ENCODE measurements at regions not wholly inside any gene's neighbourhood (a gene's known extent, or its start where the extent isn't known, plus 50 kb on each side); places are given as distances from the start of the nearest gene placed in this dataset.
A peak's percentile ranks its signal among the peaks of the same experiment; 100 is the strongest.

DNA sequence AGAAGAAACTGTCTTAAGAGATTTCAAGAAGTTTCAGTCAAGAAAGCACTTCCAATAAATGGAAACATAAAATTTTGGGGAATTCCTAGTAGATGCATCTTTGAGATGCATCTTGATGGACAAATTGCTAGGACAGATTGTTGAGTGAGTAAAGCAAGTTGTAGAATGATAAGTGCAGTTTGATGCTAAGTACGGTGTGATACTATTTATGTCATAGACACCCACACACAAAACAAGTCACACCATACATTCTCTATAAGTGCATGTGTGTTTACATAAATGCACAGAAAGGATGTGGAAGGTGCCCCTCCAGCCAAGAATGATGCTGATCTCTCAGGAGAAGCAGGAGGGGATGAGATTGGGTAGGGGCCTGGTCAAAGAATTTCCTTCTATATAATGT is 375.7 kb downstream of the FOXO1 start:
- no peak for DNase-seq (ENCODE audit: low read depth in 2 of 2)

DNA sequence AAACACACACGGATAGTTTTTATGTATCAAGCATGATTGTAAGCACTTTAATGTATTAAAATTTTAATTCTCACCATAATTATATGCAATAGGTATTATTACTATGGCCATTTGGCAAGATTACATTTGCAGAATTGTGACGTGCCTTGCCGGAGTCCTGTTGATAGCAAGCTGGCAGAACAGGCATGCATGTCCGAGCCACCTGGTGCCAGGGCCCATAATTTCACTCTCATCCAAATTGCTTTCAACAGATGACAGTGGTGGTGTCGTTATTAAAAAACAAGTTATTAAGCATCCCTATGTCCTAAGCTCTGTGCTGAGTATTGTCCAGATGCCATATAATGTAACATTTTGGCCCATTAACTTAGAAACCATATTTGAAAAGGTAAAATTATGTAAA is 374.3 kb downstream of the FOXO1 start:
- no peak for DNase-seq (ENCODE audit: low read depth in 2 of 2)

DNA sequence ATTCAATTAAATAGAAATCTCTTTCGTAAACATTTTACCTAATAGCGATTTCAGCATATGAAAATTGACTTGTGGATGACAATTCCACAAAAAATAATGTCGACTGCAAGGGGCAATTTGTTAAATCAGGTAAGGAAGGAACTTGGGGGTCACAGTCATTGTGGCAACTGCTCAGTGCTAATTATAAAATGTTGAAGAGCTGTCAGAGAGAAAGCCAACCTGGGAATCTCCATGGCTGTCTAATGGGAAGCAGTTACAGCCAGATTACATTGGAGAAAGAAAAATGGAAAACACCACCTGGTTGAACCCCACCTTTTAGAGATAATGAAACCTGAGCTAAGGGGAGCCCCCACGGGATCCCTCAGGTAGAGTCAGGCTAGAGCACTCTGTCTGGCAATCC is 373.9 kb downstream of the FOXO1 start:
- DNase-seq (ENCODE audit: low read depth in 2 of 2) = no peak

DNA sequence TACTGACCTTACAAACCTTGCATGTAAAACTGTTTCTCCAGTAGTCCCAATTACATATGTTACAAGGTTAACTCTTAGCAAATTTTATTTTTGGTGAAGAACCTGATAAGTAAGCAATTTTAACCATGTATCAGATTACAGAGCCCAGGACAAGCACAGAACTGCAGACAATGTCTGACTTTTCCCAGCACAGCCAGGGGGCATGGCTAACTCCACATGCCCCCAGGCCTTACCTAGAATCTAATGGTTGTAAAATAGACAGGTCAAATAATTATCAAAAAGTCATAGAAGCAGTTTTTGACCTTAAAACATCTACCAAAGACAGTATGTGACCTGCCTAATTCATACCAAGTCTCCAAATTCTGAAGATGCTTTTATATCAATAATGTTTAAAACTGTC is 364.1 kb downstream of the FOXO1 start:
- no peak for DNase-seq (ENCODE audit: low read depth in 2 of 2)

DNA sequence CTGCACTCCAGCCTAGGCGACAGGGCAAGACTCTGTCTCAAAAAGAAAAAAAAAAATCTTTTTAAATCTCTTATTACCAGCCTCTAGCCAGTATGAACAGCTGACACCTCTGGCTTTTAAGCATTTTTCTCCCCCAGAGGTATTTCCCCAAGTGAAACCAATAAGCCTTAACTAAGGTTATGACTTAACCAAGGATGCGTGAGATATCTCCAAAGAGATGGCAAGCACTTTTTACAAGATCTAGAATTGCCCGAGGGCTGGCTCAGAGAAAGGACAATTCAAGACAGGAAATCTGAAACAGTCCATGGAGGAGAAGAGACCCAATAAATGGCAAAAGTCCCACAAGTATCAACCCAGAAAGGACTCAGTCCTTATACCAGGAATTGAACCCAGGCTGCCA is 362.1 kb downstream of the FOXO1 start:
- no peak for DNase-seq (ENCODE audit: low read depth in 2 of 2)

DNA sequence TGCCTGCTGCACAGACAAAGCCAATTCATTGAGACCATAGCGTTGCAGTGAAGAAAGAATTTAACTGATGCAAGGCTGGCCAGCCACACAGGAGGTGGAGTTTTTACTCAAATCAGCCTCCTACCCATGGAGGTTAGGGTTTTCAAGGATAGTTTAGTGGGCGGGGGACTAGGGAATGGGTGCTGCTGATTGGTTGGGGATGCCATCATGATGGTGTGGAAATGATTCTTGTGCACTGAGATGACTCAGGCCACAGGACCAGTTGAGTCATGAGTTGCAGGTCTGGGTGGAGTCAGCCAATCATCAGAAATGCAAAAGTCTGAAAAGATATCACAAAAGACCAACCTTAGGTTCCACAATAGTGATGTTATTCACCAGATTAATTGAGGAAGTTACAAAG is 359.6 kb downstream of the FOXO1 start:
- DNase-seq (ENCODE audit: low read depth in 2 of 2) = peak in 1 of 2 donors; percentile 31

DNA sequence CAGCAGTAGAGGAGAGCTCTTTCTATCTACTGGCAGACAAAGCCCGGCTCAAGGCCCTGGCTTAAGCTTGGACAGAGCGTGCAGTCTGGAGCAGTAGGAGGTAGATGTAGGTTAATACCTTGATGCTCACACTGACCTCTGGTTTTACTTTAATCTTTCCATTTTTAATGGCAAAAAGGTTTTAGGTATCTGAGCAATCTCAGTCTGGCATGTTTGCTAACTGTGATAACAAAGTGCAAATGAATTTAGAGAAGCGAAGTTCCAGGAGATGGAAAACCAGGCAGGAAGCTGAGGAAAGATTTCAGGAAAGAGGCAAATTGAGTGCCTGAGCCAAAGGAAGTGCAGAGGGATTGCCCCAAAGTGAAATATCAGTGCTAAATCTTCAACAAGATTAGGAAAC is 356.6 kb downstream of the FOXO1 start:
- DNase-seq (ENCODE audit: low read depth in 2 of 2) = no peak

DNA sequence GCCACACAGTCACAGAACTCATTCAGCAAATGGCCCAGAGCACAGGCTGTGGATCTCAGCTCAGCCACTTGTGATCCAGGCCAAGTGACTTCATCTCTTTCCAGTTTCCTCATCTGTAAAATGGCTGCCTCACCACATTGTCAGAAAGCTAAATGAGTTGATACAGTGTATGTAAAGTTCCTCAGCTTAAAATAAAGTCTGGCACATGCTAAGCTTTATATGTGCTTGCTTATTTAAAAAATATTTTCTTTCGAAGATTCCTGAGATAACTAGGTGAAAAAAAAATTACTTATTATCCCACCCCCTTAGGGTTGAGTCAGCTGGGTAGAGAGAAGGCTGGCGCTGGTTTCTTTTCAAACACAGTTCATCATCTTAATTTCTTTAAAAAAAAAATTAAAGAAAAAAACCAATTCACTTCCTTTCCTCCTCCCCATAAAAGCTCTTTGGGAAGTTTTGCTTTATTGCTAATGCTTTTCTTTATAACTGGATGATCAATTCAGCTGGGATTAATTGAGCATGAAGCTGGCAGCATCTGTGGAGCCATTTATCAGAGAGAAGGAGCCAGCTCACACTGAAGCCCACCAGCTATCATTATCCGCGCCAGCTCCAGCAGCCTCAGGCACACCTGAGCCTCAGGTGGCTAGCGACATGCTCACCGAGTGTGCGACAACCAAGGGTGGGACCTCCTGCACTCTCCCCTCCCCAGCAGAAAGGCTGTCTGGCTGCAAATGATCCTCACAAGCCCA is 354.9 kb downstream of the FOXO1 start:
- DNase-seq (ENCODE audit: low read depth in 2 of 2) = no peak

DNA sequence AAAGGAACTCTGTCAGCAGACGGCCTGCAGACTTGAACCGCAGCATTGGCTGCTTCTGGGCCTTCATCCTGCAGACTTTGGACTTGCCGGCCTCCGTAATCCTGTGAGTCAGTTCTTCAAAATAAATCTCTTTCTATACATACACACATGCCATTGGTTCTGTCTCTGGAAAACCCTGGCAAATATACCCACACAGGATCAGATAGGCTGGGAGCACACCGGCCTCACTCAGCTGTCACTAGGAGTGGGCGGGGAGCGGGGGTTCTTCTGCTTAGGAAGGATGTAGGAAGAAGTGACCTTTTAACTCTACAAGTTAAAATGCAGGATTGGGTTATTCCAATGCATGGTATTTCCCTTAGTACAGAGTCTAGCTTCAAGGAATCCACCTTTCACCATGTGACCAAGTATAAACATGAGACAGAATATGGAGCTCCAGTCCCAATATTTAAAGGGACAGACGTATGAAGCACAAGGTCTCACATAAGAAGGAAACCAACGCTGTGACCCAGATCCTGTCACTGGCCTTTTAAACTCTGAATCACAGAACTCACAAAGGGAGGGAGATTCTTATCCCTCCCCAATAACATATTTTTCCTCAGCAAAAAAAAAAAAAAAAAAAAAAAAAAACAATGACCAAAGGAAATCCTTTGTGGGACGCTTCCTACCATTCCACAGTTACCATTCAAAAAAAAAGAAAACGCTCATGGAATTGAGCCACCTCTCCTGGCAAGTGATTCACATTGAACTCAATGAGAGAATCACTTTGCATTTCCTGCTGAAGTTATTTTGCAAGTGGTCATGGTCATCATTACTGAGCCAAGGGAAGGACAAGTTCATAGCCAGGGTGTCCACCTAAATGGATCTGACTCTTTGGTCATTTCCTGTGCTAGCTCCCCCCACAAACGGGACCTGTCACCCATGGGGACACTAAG is 352.9 kb downstream of the FOXO1 start:
- DNase-seq (ENCODE audit: low read depth in 2 of 2) = no peak

DNA sequence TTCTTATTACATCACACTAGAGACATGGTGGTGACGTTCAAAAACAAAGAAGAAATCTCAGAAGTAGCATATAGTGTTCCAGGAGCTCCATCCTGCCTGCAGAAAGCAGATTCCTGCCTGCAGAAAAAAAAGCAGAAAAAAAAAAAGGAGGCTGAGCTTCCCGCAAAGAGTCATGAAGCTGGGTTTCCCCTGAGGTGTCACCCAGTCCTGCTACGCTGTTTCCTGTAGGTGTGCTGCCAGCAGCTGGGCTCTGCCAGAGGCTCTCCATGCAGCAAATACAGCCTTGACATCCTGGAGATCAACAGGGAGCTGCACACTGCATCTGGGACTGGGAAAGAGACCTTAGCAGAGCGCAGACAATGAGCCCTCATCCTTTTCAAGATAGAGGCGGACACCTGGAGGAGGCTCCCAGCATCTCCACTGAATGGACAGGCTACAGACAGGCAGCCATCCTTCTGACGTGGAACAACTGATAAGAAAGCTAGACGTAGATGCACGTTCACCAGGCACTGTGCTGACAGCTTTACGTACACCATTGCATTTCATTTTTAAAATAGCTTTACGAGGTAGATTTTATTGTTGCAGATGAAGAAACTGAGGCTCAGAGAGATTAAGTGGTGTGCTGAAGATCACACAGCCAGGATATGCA is 350.9 kb downstream of the FOXO1 start:
- DNase-seq (ENCODE audit: low read depth in 2 of 2) = peak in 1 of 2 donors; percentile 28

DNA sequence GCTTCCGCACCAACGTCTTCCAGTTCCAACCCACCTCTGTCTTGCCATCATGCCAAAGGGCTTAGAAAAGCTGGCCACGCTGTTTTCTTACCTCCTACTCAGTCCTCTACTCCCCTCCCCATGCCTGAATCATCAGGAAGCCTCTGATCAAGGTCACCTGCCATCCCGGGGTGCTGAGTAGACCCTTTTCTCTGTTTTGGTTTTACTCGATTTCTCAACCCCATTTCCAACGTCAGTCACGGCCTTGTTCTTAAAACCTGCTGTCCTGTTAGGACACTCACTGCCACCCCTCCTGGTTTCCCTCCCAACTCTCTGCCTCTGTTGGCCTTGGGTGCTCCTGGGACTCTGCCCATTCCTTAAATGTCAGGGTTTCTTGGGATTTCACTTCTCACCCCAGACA is 350.1 kb downstream of the FOXO1 start:
- DNase-seq (ENCODE audit: low read depth in 2 of 2) = peak in 1 of 2 donors; percentile 28

DNA sequence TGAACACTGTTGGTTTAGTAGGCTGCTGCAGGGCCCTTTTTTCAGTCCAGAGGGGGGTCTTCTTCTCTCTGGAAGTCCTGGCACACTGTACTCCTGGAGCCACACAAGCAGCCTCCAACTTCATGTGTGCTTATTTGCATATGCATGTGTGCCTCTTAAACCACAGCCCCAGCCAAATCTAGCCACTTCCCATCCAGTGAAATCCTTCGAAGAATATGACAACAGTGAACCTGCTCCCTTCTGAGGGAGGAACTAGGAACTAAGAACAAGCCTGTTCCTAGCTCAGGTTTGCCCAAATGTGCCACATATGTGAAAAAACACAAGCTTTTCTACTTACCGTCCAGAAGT is 348.5 kb downstream of the FOXO1 start:
- no peak for DNase-seq (ENCODE audit: low read depth in 2 of 2)

DNA sequence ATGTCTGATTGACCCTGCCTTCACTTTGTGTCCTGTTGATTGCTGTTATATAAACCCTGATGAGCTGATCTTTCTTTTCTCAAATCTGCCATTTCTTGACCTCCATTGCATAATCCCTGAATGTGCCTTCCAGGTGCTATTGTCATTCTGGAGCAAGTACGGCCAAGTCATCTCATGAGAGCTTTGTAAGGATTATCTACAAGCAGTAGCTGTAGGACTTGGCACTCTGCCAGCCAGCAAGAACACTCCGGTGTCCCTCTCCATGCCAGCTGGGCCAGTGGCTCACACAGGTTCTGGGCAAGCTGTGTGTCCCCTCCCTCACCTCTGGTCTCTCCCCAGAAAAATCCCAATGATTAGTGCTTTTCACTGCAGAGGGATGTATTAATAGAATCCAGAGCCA is 348.1 kb downstream of the FOXO1 start:
- DNase-seq (ENCODE audit: low read depth in 2 of 2) = no peak

DNA sequence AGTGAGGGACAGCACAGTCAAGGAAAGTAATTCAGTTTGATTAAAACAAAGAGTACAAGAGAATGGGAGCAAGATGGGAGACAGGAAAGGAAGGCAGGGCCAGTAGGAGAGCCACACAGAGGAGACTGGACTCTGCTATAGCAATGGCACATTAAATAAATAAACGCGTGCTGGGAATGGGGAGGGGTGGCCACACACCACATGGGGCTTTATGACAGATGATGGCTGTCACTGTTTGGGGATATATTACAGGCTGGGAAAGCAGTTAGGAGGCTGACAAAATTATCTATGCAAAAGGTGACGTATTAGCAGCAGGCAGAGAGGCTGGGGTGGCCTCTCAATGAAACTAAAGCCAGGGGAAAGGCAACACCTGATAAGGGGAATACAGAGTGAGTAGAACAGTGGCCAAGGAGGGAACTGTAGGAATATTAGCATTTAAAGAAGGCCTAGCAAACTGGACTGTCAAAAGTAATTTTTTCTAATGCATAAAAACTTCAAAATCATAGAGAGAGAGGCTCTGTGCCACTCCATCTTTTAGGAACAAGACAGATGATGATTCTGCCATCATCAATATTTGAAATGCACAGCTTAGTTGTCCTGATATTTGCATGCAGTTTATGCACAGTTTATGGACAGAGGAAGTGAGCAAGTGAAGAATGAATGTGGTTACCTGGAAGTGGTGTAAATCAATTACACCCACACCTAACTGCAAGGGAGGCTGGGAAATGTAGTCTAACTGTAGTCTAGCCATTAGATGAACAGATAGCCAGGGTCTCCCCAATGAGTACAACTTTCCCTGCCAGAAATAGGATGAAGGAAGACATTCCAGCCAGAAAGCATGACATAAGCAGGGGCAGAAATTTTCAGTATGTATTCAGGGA is 346.5 kb downstream of the FOXO1 start:
- no peak for DNase-seq (ENCODE audit: low read depth in 2 of 2)

DNA sequence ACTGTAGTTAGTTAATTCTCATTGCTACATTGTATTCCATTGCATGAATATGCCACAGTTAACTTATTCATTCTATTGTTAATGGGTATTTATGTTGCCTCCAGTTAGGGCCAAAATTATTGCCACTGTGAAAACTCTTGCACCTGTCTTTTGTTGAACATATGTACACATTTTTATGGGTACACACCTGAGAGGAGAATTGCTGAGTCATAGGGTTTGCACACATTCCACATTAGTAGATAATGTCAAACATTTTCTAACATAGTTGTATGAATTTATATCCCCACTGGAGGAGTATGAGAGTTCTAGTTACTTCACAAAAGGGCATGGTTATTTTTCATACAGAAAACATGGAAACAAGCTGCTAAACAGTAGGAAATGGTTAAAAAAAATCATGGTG is 338.4 kb downstream of the FOXO1 start:
- DNase-seq (ENCODE audit: low read depth in 2 of 2) = no peak

DNA sequence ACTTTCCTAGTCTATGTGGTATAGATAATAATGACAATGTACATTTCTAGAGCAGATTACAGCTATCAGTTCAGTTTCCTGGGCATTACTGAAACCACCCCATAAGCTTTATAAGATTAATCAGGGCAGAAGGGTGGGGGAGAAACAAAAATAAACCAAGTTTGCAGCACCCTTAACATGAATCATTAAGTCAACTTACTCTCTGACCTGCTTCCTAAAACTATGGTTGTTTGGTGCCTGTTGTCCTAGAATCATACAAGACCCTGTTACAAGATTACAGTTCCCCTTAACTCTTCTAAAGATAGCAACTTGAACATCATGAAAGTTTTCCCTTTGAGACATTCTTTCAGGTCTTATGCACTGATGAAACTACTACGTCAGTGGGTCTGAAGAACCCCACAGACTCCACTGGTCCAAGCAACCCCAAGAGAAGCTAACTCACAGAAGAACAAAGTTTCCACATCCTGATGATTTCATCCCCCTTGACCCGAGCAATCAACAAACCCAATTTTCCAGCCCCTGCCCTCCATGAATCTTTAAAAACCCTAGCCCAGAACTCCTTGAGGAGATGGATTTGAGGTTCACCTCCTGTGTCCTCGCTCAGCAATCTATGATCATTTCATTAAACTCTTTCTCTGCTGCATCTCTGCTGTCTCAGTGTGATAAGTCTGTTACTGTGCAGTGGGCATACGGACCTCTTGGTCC is 336.5 kb downstream of the FOXO1 start:
- no peak for DNase-seq (ENCODE audit: low read depth in 2 of 2)

DNA sequence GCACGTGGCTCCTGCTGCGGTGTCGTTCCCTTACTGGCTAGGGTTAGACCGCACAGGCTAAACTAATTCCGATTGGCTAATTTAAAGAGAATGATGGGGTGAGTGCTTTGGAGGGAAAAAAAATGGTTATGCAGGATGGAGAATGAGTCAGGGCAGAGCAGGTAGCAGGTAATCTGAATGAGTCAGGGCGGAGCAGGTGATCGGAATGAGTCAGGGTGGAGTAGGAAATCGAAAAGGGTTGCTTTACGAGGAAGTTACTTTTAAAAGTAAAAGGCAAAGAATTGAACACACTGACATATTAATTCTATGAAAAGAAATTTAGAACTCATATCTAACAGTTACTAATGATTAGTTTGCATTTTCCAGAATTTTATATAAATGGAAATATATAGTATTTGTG is 335.5 kb downstream of the FOXO1 start:
- no peak for DNase-seq (ENCODE audit: low read depth in 2 of 2)

DNA sequence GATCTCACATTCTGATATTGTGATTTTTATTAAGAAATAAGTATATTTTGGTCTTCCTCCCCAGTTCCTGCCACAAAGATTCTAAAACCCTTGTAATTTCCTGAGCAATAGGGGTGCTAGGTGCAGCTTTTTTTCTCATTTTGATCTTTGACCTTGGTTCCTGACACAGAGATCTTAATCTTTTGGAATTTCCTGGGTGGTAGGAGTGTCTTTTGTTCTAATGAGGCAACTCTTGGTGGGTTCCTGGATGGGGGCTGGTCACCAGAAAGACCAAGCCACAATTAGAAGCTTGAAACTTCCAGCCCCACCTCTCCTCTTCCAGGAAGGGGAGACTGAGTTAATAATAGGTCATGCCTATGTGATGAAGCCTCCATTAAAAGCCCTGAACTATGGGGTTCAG is 334.6 kb downstream of the FOXO1 start:
- DNase-seq (ENCODE audit: low read depth in 2 of 2) = no peak

DNA sequence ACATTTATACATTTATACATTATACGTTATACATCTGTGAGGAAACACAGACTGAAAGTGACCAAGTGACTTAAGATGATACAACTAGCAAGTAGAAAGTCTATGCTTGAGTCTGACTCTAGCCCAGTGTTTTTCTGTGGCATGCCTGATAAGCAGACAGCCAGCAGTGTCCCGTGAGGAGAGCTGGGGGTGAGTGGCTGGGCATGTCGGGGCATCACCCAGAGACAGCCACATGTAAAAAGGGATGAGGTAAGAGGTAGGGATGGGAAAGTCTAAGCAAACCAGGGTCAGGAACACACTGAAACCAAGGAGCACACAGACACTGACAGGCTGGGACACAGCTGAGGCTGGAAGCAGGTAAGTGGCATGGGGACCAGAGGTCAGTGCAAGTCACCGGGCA is 333.2 kb downstream of the FOXO1 start:
- no peak for DNase-seq (ENCODE audit: low read depth in 2 of 2)

DNA sequence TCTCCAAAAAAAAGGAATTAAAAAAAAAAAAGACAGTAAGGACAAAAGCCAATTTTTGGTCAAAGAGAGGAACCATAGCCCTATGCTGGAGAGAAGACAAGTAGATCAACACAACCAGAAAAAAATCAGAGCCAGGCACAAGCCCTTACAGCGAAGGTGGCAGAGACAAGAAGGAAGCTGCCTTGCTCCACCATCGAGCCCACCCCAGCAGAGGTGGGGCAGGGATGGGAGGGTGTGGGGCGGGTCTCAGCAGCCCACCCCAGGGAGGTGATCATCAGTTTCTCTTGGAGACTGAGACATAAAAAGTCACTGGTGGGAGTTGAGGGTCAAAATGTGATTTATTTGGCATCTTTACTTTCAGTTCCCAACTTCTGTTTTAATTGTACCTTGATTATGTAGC is 332.4 kb downstream of the FOXO1 start:
- no peak for DNase-seq (ENCODE audit: low read depth in 2 of 2)

DNA sequence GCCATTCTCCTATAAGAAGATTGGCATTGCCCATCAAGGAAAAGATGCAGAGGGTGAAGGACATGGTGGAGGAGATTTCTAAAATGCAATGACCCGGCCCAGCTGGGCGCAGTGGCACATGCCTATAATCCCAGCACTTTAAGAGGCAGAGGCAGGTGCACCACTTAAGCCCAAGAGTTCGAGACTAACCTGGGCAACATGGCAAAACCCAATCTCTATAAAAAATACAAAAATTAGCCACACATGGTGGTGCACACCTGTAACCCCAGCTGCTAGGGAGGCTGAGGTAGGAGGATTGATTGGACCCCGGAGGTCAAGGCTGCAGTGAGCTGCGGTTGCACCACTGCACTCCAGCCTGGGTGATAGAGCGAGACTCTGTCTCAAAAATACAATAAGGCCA is 331.8 kb downstream of the FOXO1 start:
- DNase-seq (ENCODE audit: low read depth in 2 of 2) = no peak

Measured in stimulated activated CD8-positive, alpha-beta memory T cell treated with anti-CD3 and anti-CD28 coated beads, Interleukin-2, amount 100 ng/mL, for 48 hours (primary cell).